Endothelial cell of umbilical vein (primary cell): ENCODE measurements at regions not wholly inside any gene's neighbourhood (a gene's known extent, or its start where the extent isn't known, plus 50 kb on each side); places are given as distances from the start of the nearest gene placed in this dataset.

Experiments
- BruUV-seq: library from RNA; stranded (reverse); fragments of 400-500 nt; replicated peaks from 2 replicates; lab custom pipeline; 2021; lab: Mats Ljungman, UMichigan
- CTCF ChIA-PET: fragments of 300-600, 350-600 bp; sonication (Branson Sonifier 250); formaldehyde crosslinking; loops from one replicate; lab custom pipeline; 2021; ENCODE audit warnings: antibody characterized with exemption, inconsistent platforms; lab: Charles Lee
- POLR2A ChIA-PET: fragments of 300-600, 350-600 bp; sonication (Branson Sonifier 250); formaldehyde crosslinking; loops from one replicate; lab custom pipeline; 2021; ENCODE audit warnings: antibody characterized with exemption, inconsistent platforms; lab: Charles Lee
- DNase-seq: peaks from one replicate; pipeline ENCODE4 v3.0.0-alpha.2; 2011; ENCODE audit warnings: low read depth, low spot score
- FAIRE-seq: peaks from 2 replicates; lab custom pipeline; 2011; peaks lifted over from hg19 to GRCh38; lab: Jason Lieb, UNC
- H2AFZ ChIP-seq: 2 replicates; pipeline ENCODE4 v1.6.0; 2012; ENCODE audit warnings: low read depth, low read length, control low read depth, inconsistent platforms
- H3K27ac ChIP-seq: 2 replicates; pipeline ENCODE4 v1.5.1; 2011; ENCODE audit warnings: low read depth, mild to moderate bottlenecking, control low read depth, low read length, moderate library complexity; ENCODE audit not compliant: insufficient read depth
- H3K27me3 ChIP-seq, 2 experiments: 2 replicates each; pipeline versions ENCODE4 v1.6.0 to v1.6.1; 2011; ENCODE audit warnings: low read length in 2 of 2, mixed read lengths in 1 of 2; ENCODE audit not compliant: control insufficient read depth in 2 of 2, insufficient read depth in 2 of 2
- H3K36me3 ChIP-seq, 2 experiments: 2 replicates in 1 of 2; 3 replicates in 1 of 2; pipeline ENCODE4 v1.5.1; 2011; ENCODE audit warnings: low read length in 2 of 2, mild to moderate bottlenecking in 1 of 2, moderate library complexity in 1 of 2; ENCODE audit not compliant: control insufficient read depth in 2 of 2, insufficient read depth in 2 of 2; ENCODE audit errors: extremely low read depth in 1 of 2
- H3K4me1 ChIP-seq: 3 replicates; pipeline ENCODE4 v1.5.1; 2011; ENCODE audit warnings: mild to moderate bottlenecking, low read length; ENCODE audit not compliant: control insufficient read depth, insufficient read depth; ENCODE audit errors: extremely low read depth
- H3K4me2 ChIP-seq: 2 replicates; pipeline ENCODE4 v1.6.1; 2011; ENCODE audit warnings: low read length, control low read depth, mixed read lengths; ENCODE audit not compliant: insufficient read depth
- H3K4me3 ChIP-seq, 3 experiments: fragments of 200-600 bp in 1 of 3; sonication (generic), shearing (Covaris generic) in 1 of 3; replicated peaks in 1 of 3; 2 replicates each; pipeline ENCODE4 v1.5.1; 2011 to 2016; ENCODE audit warnings: control low read depth in 3 of 3, low read length in 3 of 3, mild to moderate bottlenecking in 2 of 3, inconsistent platforms in 1 of 3, low read depth in 1 of 3, moderate library complexity in 1 of 3; ENCODE audit not compliant: insufficient read depth in 1 of 3
- H3K79me2 ChIP-seq: 2 replicates; pipeline ENCODE4 v1.6.0; 2012; ENCODE audit warnings: low read length, inconsistent platforms; ENCODE audit not compliant: control insufficient read depth, insufficient read depth
- H3K9ac ChIP-seq: replicated peaks from 2 replicates; pipeline ENCODE3; 2011; ENCODE audit warnings: low read length, control low read depth; ENCODE audit not compliant: insufficient read depth; ENCODE audit errors: extremely low read depth
- H3K9me1 ChIP-seq: replicated peaks from 3 replicates; pipeline ENCODE4 v1.6.0; 2011; ENCODE audit warnings: mild to moderate bottlenecking, low read length; ENCODE audit not compliant: control insufficient read depth, insufficient read depth; ENCODE audit errors: extremely low read depth
- H3K9me3 ChIP-seq: replicated peaks from 2 replicates; pipeline ENCODE4 v1.5.1; 2012; ENCODE audit warnings: low read length, inconsistent platforms; ENCODE audit not compliant: control insufficient read depth, insufficient read depth
- H4K20me1 ChIP-seq: replicated peaks from 2 replicates; pipeline ENCODE3; 2011; ENCODE audit warnings: mild to moderate bottlenecking, low read length; ENCODE audit not compliant: control insufficient read depth, insufficient read depth; ENCODE audit errors: extremely low read depth
- GATA2 ChIP-seq: IDR thresholded peaks from 2 replicates; pipeline ENCODE4 v1.7.0; 2011; ENCODE audit warnings: low read depth, mild to moderate bottlenecking, moderate library complexity, mixed read lengths, low read length; ENCODE audit not compliant: insufficient read length, insufficient read depth
- MYC ChIP-seq: IDR thresholded peaks from one replicate; pipeline ENCODE4 v1.6.1; 2011; ENCODE audit warnings: mild to moderate bottlenecking, low read depth, low read length
- dilution Hi-C: fragments of 300-500 bp; cut with MboI; formaldehyde crosslinking; loops from one replicate; pipeline ENCODE4 v1.15.0; 2019; ENCODE audit warnings: low sequenced_read_pairs; ENCODE audit not compliant: extremely low pct_ligation_motif_present
- intact Hi-C: fragments of 100-400 bp; cut with micrococcal nuclease; formaldehyde crosslinking; loops from one replicate; pipeline ENCODE4 v1.10.0; 2022

- POLR2A ChIA-PET, result no interaction called here
- no peaks in the 10 kb centered on the region for H3K27me3 ChIP-seq
- FAIRE-seq (no peak), DNase-seq (no peak)
- intact Hi-C loops, result no loop called here
- no peaks in the 10 kb centered on the region for H3K4me1 ChIP-seq
- BruUV-seq, result no TSS peak
- CTCF ChIA-PET, result no interaction called here
- H3K9me1 ChIP-seq, result no peaks in the 10 kb centered on the region
- no peaks in the 10 kb centered on the region for H4K20me1 ChIP-seq
- no peak overlapping the region for H3K4me3 ChIP-seq
- no peak for TF ChIP-seq MYC
- H3K9me3 ChIP-seq, result no peaks in the 10 kb centered on the region
- H2AFZ ChIP-seq, result no peak overlapping the region
- no peak overlapping the region for H3K4me2 ChIP-seq
- H3K27ac ChIP-seq, result no peak overlapping the region
- no peaks in the 10 kb centered on the region for H3K79me2 ChIP-seq
- dilution Hi-C loops, result no loop called here
- H3K36me3 ChIP-seq, result no peaks in the 10 kb centered on the region
- H3K9ac ChIP-seq, result no peak overlapping the region
These were observed 166.9 kb upstream of the ROBO2 start for GRCh38 chr3:76872999-76873398.

GRCh38 chr3:76873532-76874242, 166.2 kb upstream of the ROBO2 start:
- H3K9ac ChIP-seq, result no peak overlapping the region
- H3K4me2 ChIP-seq, result no peak overlapping the region
- H3K9me1 ChIP-seq, result no peaks in the 10 kb centered on the region
- TF ChIP-seq GATA2, result no peak
- dilution Hi-C loops (no loop called here), intact Hi-C loops (no loop called here)
- DNase-seq (no peak), FAIRE-seq (no peak)
- POLR2A ChIA-PET, result no interaction called here
- no peaks in the 10 kb centered on the region for H3K36me3 ChIP-seq
- no peaks in the 10 kb centered on the region for H3K27me3 ChIP-seq
- no peaks in the 10 kb centered on the region for H3K9me3 ChIP-seq
- no peak overlapping the region for H3K4me3 ChIP-seq
- H4K20me1 ChIP-seq, result no peaks in the 10 kb centered on the region
- H3K27ac ChIP-seq, result no peak overlapping the region
- CTCF ChIA-PET, result no interaction called here
- no TSS peak for BruUV-seq
- H3K79me2 ChIP-seq, result no peaks in the 10 kb centered on the region
- H2AFZ ChIP-seq, result no peak overlapping the region
- H3K4me1 ChIP-seq, result no peaks in the 10 kb centered on the region
